ENCODE measurements at regions not wholly inside any gene's neighbourhood (a gene's known extent, or its start where the extent isn't known, plus 50 kb on each side); places are given as distances from the start of the nearest gene placed in this dataset.

GRCh38 chr11:120052196-120052775 is 85.6 kb downstream of the TRIM29 start:
- ChIA-PET CTCF (ENCODE audit: low intra/inter-chr PET ratio) (no interaction called here), POLR2A (no interaction called here)
- Histone ChIP-seq H3K36me3 (ENCODE audit: control insufficient read depth, insufficient read depth, low read length) (no peaks in the 10 kb centered on the region), H3K27ac (ENCODE audit: extremely low read depth, low read depth, low read length) (no peak overlapping the region), H3K4me1 (replicated peaks in 1 of 2; ENCODE audit: control insufficient read depth in 2 of 2, insufficient read depth in 2 of 2, low read length in 2 of 2) (no peaks in the 10 kb centered on the region), H3K9me3 (replicated peaks; ENCODE audit: control insufficient read depth, insufficient read depth, low read depth, low read length) (no peaks in the 10 kb centered on the region), H3K4me3 (no peak overlapping the region), H3K9ac (ENCODE audit: insufficient read depth in 1 of 2, low read depth in 2 of 2, low read length in 2 of 2) (no peak overlapping the region), H4K20me1 (replicated peaks; ENCODE audit: control insufficient read depth, insufficient read depth, low read length) (no peaks in the 10 kb centered on the region), H3K4me2 (ENCODE audit: insufficient read depth, low read length) (no peak overlapping the region), H2AFZ (ENCODE audit: low read depth, low read length) (no peak overlapping the region), H3K27me3 (ENCODE audit: control insufficient read depth in 2 of 2, insufficient read depth in 2 of 2, low read length in 2 of 2) (peaks cover 5 to 23% of the 10 kb centered on the region in 2 experiments; a peak in 3 of 5 replicates), H3K79me2 (ENCODE audit: control insufficient read depth, insufficient read depth, low read length) (no peaks in the 10 kb centered on the region), H3K9me1 (ENCODE audit: control insufficient read depth, insufficient read depth, low read length) (no peaks in the 10 kb centered on the region)
- WGBS (ENCODE audit: insufficient coverage, low coverage, missing lambda C conversion rate) = 3% methylated on average over 6 of the region's 6 CpGs
- in situ Hi-C loops (cut with MboI) (no loop called here), intact Hi-C loops (cut with micrococcal nuclease) (no loop called here)
- DNase-seq (ENCODE audit: extremely low read depth in 1 of 4, low spot score in 3 of 4) (no peak), ATAC-seq (no peak), FAIRE-seq (no peak)
- no TSS peak for BruUV-seq (replicated peaks)
- TF ChIP-seq ATF4 (CRISPR knock-in tag; IDR thresholded peaks at IDR 0.05) = no peak
- TF ChIP-seq SRSF9 (IDR thresholded peaks at IDR 0.05; ENCODE audit: borderline replicate concordance, low read depth, low read length) = no peak
- TF ChIP-seq SRSF7 (optimal IDR thresholded peaks at IDR 0.05; ENCODE audit: low read depth, low read length) = no peak
- TF ChIP-seq SIN3A (IDR thresholded peaks at IDR 0.05; ENCODE audit: borderline replicate concordance in 2 of 2, control insufficient read depth in 1 of 2, low read depth in 2 of 2, low read length in 2 of 2) = no peak
- no peak for TF ChIP-seq BRD9 (IDR thresholded peaks at IDR 0.05; ENCODE audit: low read depth, partially characterized antibody)
- TF ChIP-seq HDAC3 (IDR thresholded peaks at IDR 0.05; ENCODE audit: borderline replicate concordance, partially characterized antibody) = no peak
- TF ChIP-seq ZFP1 (CRISPR knock-in tag; IDR thresholded peaks at IDR 0.05) = no peak
- TF ChIP-seq REST (IDR thresholded peaks at IDR 0.05; ENCODE audit: borderline replicate concordance) = no peak
- no peak for TF ChIP-seq REST (CRISPR knock-in tag; IDR thresholded peaks at IDR 0.05; ENCODE audit: low read depth)
- no peak for TF ChIP-seq HCFC1 (IDR thresholded peaks at IDR 0.05; ENCODE audit: low read depth, low read length)
- no peak for TF ChIP-seq CLOCK (CRISPR knock-in tag; IDR thresholded peaks at IDR 0.05; ENCODE audit: borderline replicate concordance)

Measured in K562 (cell line).